ENCODE measurements at regions not wholly inside any gene's neighbourhood (a gene's known extent, or its start where the extent isn't known, plus 50 kb on each side); places are given as distances from the start of the nearest gene placed in this dataset.
A peak's percentile ranks its signal among the peaks of the same experiment; 100 is the strongest.
"Not testable (repeated sequence)": the region's sequence is repeated elsewhere in the genome, so short reads cannot be mapped to it uniquely, and the experiment has no call there.

DNA sequence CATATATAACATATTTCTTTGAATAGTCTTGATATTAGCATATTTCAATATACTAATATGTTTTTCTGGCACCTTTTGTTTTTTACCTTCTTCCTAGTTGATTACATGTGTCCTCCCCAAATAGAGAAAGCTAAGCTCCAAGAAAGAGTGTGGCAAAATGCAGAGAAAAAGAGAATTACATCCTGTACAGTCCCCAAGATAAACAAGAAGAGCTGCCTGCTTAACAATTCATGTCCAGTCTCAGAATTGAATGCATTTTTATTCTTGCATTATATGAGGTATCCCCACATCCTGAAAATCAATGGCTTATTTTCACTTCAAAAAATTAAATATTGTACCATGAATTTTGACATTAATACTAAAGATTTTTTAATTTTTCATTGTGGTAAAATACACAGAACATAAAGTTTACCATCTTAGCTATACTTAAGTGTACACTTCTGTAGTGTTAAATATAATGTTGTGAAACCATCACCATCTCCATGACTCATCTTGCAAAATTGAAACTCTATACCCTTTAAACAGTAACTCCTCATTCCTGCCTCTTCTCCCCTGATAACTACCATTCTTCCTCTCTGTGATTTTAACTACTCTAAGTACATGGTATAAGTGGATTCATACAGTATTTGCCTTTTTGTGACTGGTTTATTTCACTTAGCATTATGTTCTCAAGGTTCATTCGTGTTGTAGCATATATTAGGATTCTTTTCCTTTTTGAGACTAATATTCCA is 490.3 kb downstream of the COL12A1 start:
- H3K36me3 Mint-ChIP-seq (ENCODE audit: insufficient read depth, unreplicated experiment) = no peaks in the 10 kb centered on the region
- DNase-seq (ENCODE audit: unreplicated experiment) = peak; percentile 59
- H3K27me3 Mint-ChIP-seq (ENCODE audit: insufficient read depth, unreplicated experiment) = no peaks in the 10 kb centered on the region
- intact Hi-C loops (cut with micrococcal nuclease) = no loop called here
- no peaks in the 10 kb centered on the region for H3K9me3 Mint-ChIP-seq (ENCODE audit: unreplicated experiment)
- ChIA-PET CTCF (no interaction called here), POLR2A (interaction anchor here (0.6 to 1.8 kb wide), 3 partner anchors 11 to 1417 kb away, joined by 3 read pairs; no protein-coding TSS in a partner anchor)
- peaks cover 20% of the 10 kb centered on the region for H3K4me1 Mint-ChIP-seq (ENCODE audit: insufficient read depth, unreplicated experiment)
- H3K27ac Mint-ChIP-seq (ENCODE audit: low read depth, unreplicated experiment) = peak overlapping the region; percentile 41
- no peak overlapping the region for H3K4me3 Mint-ChIP-seq (ENCODE audit: unreplicated experiment)
- no TSS peak for BruUV-seq (replicated peaks)
- no peak for TF ChIP-seq CTCF (IDR thresholded peaks at IDR 0.05; ENCODE audit: unreplicated experiment)

- no peak overlapping the region for H3K4me3 Mint-ChIP-seq (ENCODE audit: unreplicated experiment)
- ChIA-PET POLR2A (interaction anchor here (1.8 kb wide), 1 partner anchor 9 kb away, joined by 3 read pairs; no protein-coding TSS in a partner anchor), CTCF (no interaction called here)
- no peaks in the 10 kb centered on the region for H3K27me3 Mint-ChIP-seq (ENCODE audit: insufficient read depth, unreplicated experiment)
- H3K36me3 Mint-ChIP-seq (ENCODE audit: insufficient read depth, unreplicated experiment) = no peaks in the 10 kb centered on the region
- H3K4me1 Mint-ChIP-seq (ENCODE audit: insufficient read depth, unreplicated experiment) = peaks cover 20% of the 10 kb centered on the region
- H3K27ac Mint-ChIP-seq (ENCODE audit: low read depth, unreplicated experiment) = no peak overlapping the region
- BruUV-seq (replicated peaks) = no TSS peak
- intact Hi-C loops (cut with micrococcal nuclease) = no loop called here
- DNase-seq (ENCODE audit: unreplicated experiment) = no peak
- no peaks in the 10 kb centered on the region for H3K9me3 Mint-ChIP-seq (ENCODE audit: unreplicated experiment)
- no peak for TF ChIP-seq CTCF (IDR thresholded peaks at IDR 0.05; ENCODE audit: unreplicated experiment)
Observed at GRCh38 chr6:74713941-74714340, 491.9 kb downstream of the COL12A1 start.

GRCh38 chr6:74705451-74705850 is 500.4 kb downstream of the COL12A1 start:
- Mint-ChIP-seq H3K4me3 (ENCODE audit: unreplicated experiment) (no peak overlapping the region), H3K4me1 (ENCODE audit: insufficient read depth, unreplicated experiment) (no peaks in the 10 kb centered on the region), H3K27me3 (ENCODE audit: insufficient read depth, unreplicated experiment) (no peaks in the 10 kb centered on the region), H3K27ac (ENCODE audit: low read depth, unreplicated experiment) (no peak overlapping the region), H3K36me3 (ENCODE audit: insufficient read depth, unreplicated experiment) (no peaks in the 10 kb centered on the region), H3K9me3 (ENCODE audit: unreplicated experiment) (peaks cover 12% of the 10 kb centered on the region)
- no peak for DNase-seq (ENCODE audit: unreplicated experiment)
- CTCF ChIA-PET = interaction anchor here (0.7 kb wide), 1 partner anchor 823 kb away, joined by 3 read pairs; no protein-coding TSS in a partner anchor
- BruUV-seq (replicated peaks) = no TSS peak
- POLR2A ChIA-PET = interaction anchor here (0.8 kb wide), 1 partner anchor 492 kb away, joined by 3 read pairs; no protein-coding TSS in a partner anchor
- no peak for TF ChIP-seq CTCF (IDR thresholded peaks at IDR 0.05; ENCODE audit: unreplicated experiment)
- intact Hi-C loops (cut with micrococcal nuclease) = no loop called here

DNA sequence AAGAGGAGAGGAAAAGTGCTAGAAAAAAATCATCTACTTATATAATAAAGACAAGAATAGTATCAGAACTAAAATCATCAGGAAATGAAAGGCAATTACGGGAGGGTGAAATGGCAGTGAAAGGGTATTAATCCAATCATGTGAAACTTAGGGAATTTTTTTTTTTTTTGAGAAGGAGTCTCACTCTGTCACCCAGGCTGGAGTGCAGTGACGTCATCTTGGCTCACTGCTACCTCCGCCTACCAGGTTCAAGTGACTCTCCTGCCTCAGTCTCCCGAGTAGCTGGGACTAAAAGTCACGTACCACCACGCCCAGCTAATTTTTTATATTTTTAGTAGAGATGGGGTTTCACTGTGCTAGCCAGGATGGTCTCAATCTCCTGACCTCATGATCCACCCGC is 501.3 kb downstream of the COL12A1 start:
- H3K36me3 Mint-ChIP-seq (ENCODE audit: insufficient read depth, unreplicated experiment); DNase-seq (ENCODE audit: unreplicated experiment); H3K4me3 Mint-ChIP-seq (ENCODE audit: unreplicated experiment); H3K27me3 Mint-ChIP-seq (ENCODE audit: insufficient read depth, unreplicated experiment); BruUV-seq (replicated peaks); intact Hi-C loops (cut with micrococcal nuclease); H3K4me1 Mint-ChIP-seq (ENCODE audit: insufficient read depth, unreplicated experiment): not testable (repeated sequence)
- Mint-ChIP-seq H3K27ac (ENCODE audit: low read depth, unreplicated experiment) (peak overlapping the region; percentile 2), H3K9me3 (ENCODE audit: unreplicated experiment) (peaks cover 12% of the 10 kb centered on the region)
- POLR2A ChIA-PET = interaction anchor here (0.6 to 1.1 kb wide), 3 partner anchors 10 to 244 kb away, joined by 3 read pairs; no protein-coding TSS in a partner anchor
- CTCF ChIA-PET = interaction anchor here (0.7 kb wide), 1 partner anchor 824 kb away, joined by 3 read pairs; no protein-coding TSS in a partner anchor
